H1 (cell line): ENCODE measurements at regions not wholly inside any gene's neighbourhood (a gene's known extent, or its start where the extent isn't known, plus 50 kb on each side); places are given as distances from the start of the nearest gene placed in this dataset.

Source experiments
- CTCF ChIA-PET: fragments of 300-600 bp; sonication (Branson Sonifier 250); formaldehyde crosslinking; loops from one replicate; lab custom pipeline; 2021; ENCODE audit not compliant: partially characterized antibody; lab: Charles Lee
- POLR2A ChIA-PET: fragments of 300-600 bp; sonication (Branson Sonifier 250); formaldehyde crosslinking; loops from one replicate; lab custom pipeline; 2021; ENCODE audit warnings: inconsistent platforms; ENCODE audit not compliant: partially characterized antibody; lab: Charles Lee
- DNase-seq, 2 experiments: peaks; one replicate each; pipeline versions ENCODE4 v3.0.0 to v3.0.0-alpha.2; 2010 to 2022; ENCODE audit warnings: low spot score in 2 of 2, low read depth in 1 of 2, mixed read lengths in 1 of 2
- FAIRE-seq: peaks from 2 replicates; lab custom pipeline; 2011; peaks lifted over from hg19 to GRCh38; lab: Jason Lieb, UNC
- H2AFZ ChIP-seq: 2 replicates; pipeline ENCODE4 v1.8.1; 2012; ENCODE audit warnings: low read length, inconsistent platforms
- H2AK5ac ChIP-seq: 2 replicates; pipeline ENCODE4 v1.6.1; 2013; ENCODE audit warnings: low read depth, low read length
- H2BK120ac ChIP-seq: replicated peaks from 2 replicates; pipeline ENCODE3; 2013; ENCODE audit warnings: low read depth, low read length, inconsistent platforms
- H2BK12ac ChIP-seq: 2 replicates; pipeline ENCODE4 v1.6.1; 2013; ENCODE audit warnings: low read depth, low read length
- H2BK15ac ChIP-seq: 2 replicates; pipeline ENCODE4 v1.6.1; 2013; ENCODE audit warnings: low read length
- H2BK20ac ChIP-seq: 2 replicates; pipeline ENCODE4 v1.6.1; 2013; ENCODE audit warnings: low read length
- H2BK5ac ChIP-seq: 2 replicates; pipeline ENCODE4 v1.6.1; 2013; ENCODE audit warnings: low read depth, low read length
- H3K14ac ChIP-seq: 2 replicates; pipeline ENCODE4 v1.6.1; 2013; ENCODE audit warnings: inconsistent platforms; ENCODE audit not compliant: insufficient read length
- H3K18ac ChIP-seq: 2 replicates; pipeline ENCODE4 v1.6.1; 2013; ENCODE audit warnings: low read length; ENCODE audit errors: extremely low read depth
- H3K23ac ChIP-seq: 2 replicates; pipeline ENCODE4 v1.6.1; 2013; ENCODE audit warnings: inconsistent platforms; ENCODE audit not compliant: insufficient read length
- H3K23me2 ChIP-seq: 2 replicates; pipeline ENCODE4 v1.6.1; 2013; ENCODE audit warnings: low read depth, low read length
- H3K27ac ChIP-seq: 2 replicates; pipeline ENCODE4 v1.6.1; 2011; ENCODE audit warnings: low read depth, low read length, inconsistent platforms
- H3K27me3 ChIP-seq, 4 experiments: replicated peaks in 1 of 4; 1 replicate in 1 of 4; 2 replicates in 3 of 4; pipeline versions ENCODE4 v1.6.1 to v1.8.1; 2011 to 2013; ENCODE audit warnings: low read length in 3 of 4, mild to moderate bottlenecking in 3 of 4, inconsistent platforms in 2 of 4, mixed read lengths in 2 of 4, moderate library complexity in 1 of 4; ENCODE audit not compliant: control insufficient read depth in 3 of 4, insufficient read depth in 3 of 4; ENCODE audit errors: extremely low read depth in 1 of 4
- H3K36me3 ChIP-seq, 4 experiments: 2 replicates each; pipeline versions ENCODE4 v1.6.1 to v1.8.1; 2011 to 2013; ENCODE audit warnings: mild to moderate bottlenecking in 4 of 4, low read length in 3 of 4, moderate library complexity in 2 of 4, control low read depth in 1 of 4, inconsistent platforms in 1 of 4; ENCODE audit not compliant: insufficient read depth in 4 of 4, control insufficient read depth in 2 of 4
- H3K4ac ChIP-seq: replicated peaks from 2 replicates; pipeline ENCODE3; 2013; ENCODE audit warnings: low read length, low read depth, mixed read lengths, inconsistent platforms; ENCODE audit not compliant: insufficient read length
- H3K4me1 ChIP-seq, 4 experiments: replicated peaks in 1 of 4; 1 replicate in 1 of 4; 2 replicates in 3 of 4; pipeline versions ENCODE4 v1.6.1 to v1.8.1; 2011 to 2013; ENCODE audit warnings: low read length in 3 of 4, inconsistent platforms in 2 of 4, mixed read lengths in 1 of 4; ENCODE audit not compliant: insufficient read depth in 4 of 4, control insufficient read depth in 3 of 4
- H3K4me2 ChIP-seq, 2 experiments: 2 replicates each; pipeline versions ENCODE4 v1.6.1 to v1.8.1; 2011 to 2013; ENCODE audit warnings: low read depth in 2 of 2, low read length in 2 of 2, control low read depth in 1 of 2, inconsistent platforms in 1 of 2, mild to moderate bottlenecking in 1 of 2; ENCODE audit not compliant: insufficient read depth in 1 of 2
- H3K4me3 ChIP-seq, 4 experiments: fragments of 200-600, 300-600 bp in 1 of 4; sonication (generic), shearing (Covaris generic), sonication (Bioruptor Twin) in 1 of 4; 2 replicates each; pipeline versions ENCODE4 v1.5.1 to v1.8.1; 2011 to 2016; ENCODE audit warnings: low read length in 4 of 4, low read depth in 3 of 4, control low read depth in 2 of 4, inconsistent platforms in 2 of 4, mild to moderate bottlenecking in 2 of 4, mixed read lengths in 1 of 4, moderate library complexity in 1 of 4; ENCODE audit not compliant: insufficient read depth in 2 of 4; ENCODE audit errors: extremely low read depth in 1 of 4
- H3K56ac ChIP-seq: replicated peaks from 2 replicates; pipeline ENCODE3; 2013; ENCODE audit warnings: low read depth, mild to moderate bottlenecking, mixed read lengths, low read length, inconsistent platforms; ENCODE audit not compliant: insufficient read length
- H3K79me1 ChIP-seq: 2 replicates; pipeline ENCODE4 v1.6.1; 2013; ENCODE audit warnings: low read depth, low read length, control low read depth
- H3K79me2 ChIP-seq, 2 experiments: 2 replicates each; pipeline versions ENCODE4 v1.6.1 to v1.8.1; 2012 to 2013; ENCODE audit warnings: low read length in 2 of 2, mild to moderate bottlenecking in 2 of 2, inconsistent platforms in 1 of 2; ENCODE audit not compliant: insufficient read depth in 2 of 2, control insufficient read depth in 1 of 2
- H3K9ac ChIP-seq, 4 experiments: replicated peaks in 1 of 4; 1 replicate in 1 of 4; 2 replicates in 3 of 4; pipeline versions ENCODE4 v1.6.1 to v1.8.1; 2011 to 2013; ENCODE audit warnings: low read depth in 3 of 4, low read length in 3 of 4, control low read depth in 2 of 4, mild to moderate bottlenecking in 2 of 4, moderate library complexity in 2 of 4, inconsistent platforms in 1 of 4; ENCODE audit errors: extremely low read depth in 1 of 4
- H3K9me3 ChIP-seq, 2 experiments: 2 replicates each; pipeline versions ENCODE4 v1.6.1 to v1.8.1; 2012 to 2013; ENCODE audit warnings: mild to moderate bottlenecking in 2 of 2, moderate library complexity in 2 of 2, control low read depth in 1 of 2, inconsistent platforms in 1 of 2, low read depth in 1 of 2, low read length in 1 of 2, mixed read lengths in 1 of 2; ENCODE audit not compliant: insufficient read depth in 2 of 2
- H4K20me1 ChIP-seq, 2 experiments: replicated peaks in 1 of 2; 2 replicates each; pipeline versions ENCODE3 to v1.8.1; 2011 to 2013; ENCODE audit warnings: inconsistent platforms in 2 of 2, low read length in 2 of 2, mild to moderate bottlenecking in 1 of 2; ENCODE audit not compliant: insufficient read depth in 2 of 2, control insufficient read depth in 1 of 2
- H4K5ac ChIP-seq: 2 replicates; pipeline ENCODE4 v1.6.1; 2013; ENCODE audit warnings: low read length, low read depth, mixed read lengths, inconsistent platforms; ENCODE audit not compliant: insufficient read length
- H4K8ac ChIP-seq: 2 replicates; pipeline ENCODE4 v1.8.0; 2013; ENCODE audit warnings: mild to moderate bottlenecking, moderate library complexity, low read length, inconsistent platforms; ENCODE audit not compliant: insufficient read depth; ENCODE audit errors: extremely low read depth
- H4K91ac ChIP-seq: replicated peaks from 2 replicates; pipeline ENCODE3; 2013; ENCODE audit warnings: low read length, mixed read lengths, inconsistent platforms; ENCODE audit not compliant: insufficient read length
- HDAC6 ChIP-seq: IDR thresholded peaks from one replicate; pipeline ENCODE4 v1.7.1; 2012; ENCODE audit warnings: low read depth, mild to moderate bottlenecking, inconsistent platforms, low read length, moderate library complexity
- KDM1A ChIP-seq: fragments of 200-600, 300-600 bp; sonication (generic); IDR thresholded peaks from 2 replicates; pipeline ENCODE4 v1.7.1; 2016; ENCODE audit warnings: mild to moderate bottlenecking, low read length, borderline replicate concordance
- PHF8 ChIP-seq: fragments of 200-600 bp; sonication (generic); conservative IDR thresholded peaks from 2 replicates; pipeline ENCODE4 v1.7.1; 2012; ENCODE audit warnings: low read depth, mild to moderate bottlenecking, inconsistent platforms, low read length, moderate library complexity
- RAD21 ChIP-seq, 2 experiments: IDR thresholded peaks in 1 of 2; conservative IDR thresholded peaks in 1 of 2; 2 replicates each; pipeline ENCODE4 v1.6.1; 2011; ENCODE audit warnings: low read depth in 2 of 2, low read length in 2 of 2, improper control_type of control experiment in 1 of 2, inconsistent platforms in 1 of 2, mild to moderate bottlenecking in 1 of 2, moderate library complexity in 1 of 2
- RNF2 ChIP-seq: fragments of 200-900, 300-1000 bp; sonication (generic); IDR thresholded peaks from 2 replicates; pipeline ENCODE4 v1.7.1; 2016; ENCODE audit warnings: borderline replicate concordance, low read depth, mild to moderate bottlenecking, antibody characterized with exemption, low read length; ENCODE audit not compliant: poor library complexity, severe bottlenecking; ENCODE audit errors: missing control alignments
- SP4 ChIP-seq: IDR thresholded peaks from 2 replicates; pipeline ENCODE4 v1.6.1; 2012; ENCODE audit warnings: low read length, inconsistent platforms
- SUZ12 ChIP-seq: fragments of 200-600 bp; sonication (generic); IDR thresholded peaks from 2 replicates; pipeline ENCODE4 v1.6.1; 2012; ENCODE audit warnings: mild to moderate bottlenecking, inconsistent platforms, low read length, moderate library complexity, mixed read lengths
- TAF1 ChIP-seq: IDR thresholded peaks from 2 replicates; pipeline ENCODE4 v1.6.1; 2011; ENCODE audit warnings: mild to moderate bottlenecking, low read depth, low read length
- TBP ChIP-seq: IDR thresholded peaks from 2 replicates; pipeline ENCODE4 v1.6.1; 2011; ENCODE audit warnings: low read depth, low read length, improper control_type of control experiment
- TCF12 ChIP-seq: IDR thresholded peaks from 2 replicates; pipeline ENCODE4 v1.6.1; 2011; ENCODE audit warnings: low read depth, mild to moderate bottlenecking, low read length
- TEAD4 ChIP-seq: IDR thresholded peaks from 2 replicates; pipeline ENCODE4 v1.6.1; 2012; ENCODE audit warnings: low read depth, low read length, inconsistent platforms, mixed read lengths
- WGBS, 2 experiments: shearing (Covaris generic) in 1 of 2; methylation state at CpG; one replicate each; pipeline versions ENCODE4 v1.1.6 to v1.1.7; 2013 to 2015; ENCODE audit warnings: low lambda C conversion rate in 2 of 2, mixed read lengths in 2 of 2, inconsistent platforms in 1 of 2, low coverage in 1 of 2, missing lambda C conversion rate in 1 of 2; ENCODE audit not compliant: insufficient replicate concordance in 2 of 2, insufficient coverage in 1 of 2, insufficient read length in 1 of 2; ENCODE audit errors: extremely low coverage in 1 of 2, missing lambda C conversion rate in 1 of 2; 5-methylcytosine and 5-hydroxymethylcytosine counted together
- TF ChIP-seq, protein P1 (sequence below), 3 experiments: IDR thresholded peaks; 1 replicate in 2 of 3; 2 replicates in 1 of 3; pipeline versions ENCODE4 v1.5.1 to v1.6.1; 2011; ENCODE audit warnings: low read length in 3 of 3, mild to moderate bottlenecking in 3 of 3, inconsistent platforms in 2 of 3, low read depth in 1 of 3, moderate library complexity in 1 of 3; ENCODE audit not compliant: insufficient read depth in 1 of 3; ENCODE audit errors: control extremely low read depth in 1 of 3

DNA sequence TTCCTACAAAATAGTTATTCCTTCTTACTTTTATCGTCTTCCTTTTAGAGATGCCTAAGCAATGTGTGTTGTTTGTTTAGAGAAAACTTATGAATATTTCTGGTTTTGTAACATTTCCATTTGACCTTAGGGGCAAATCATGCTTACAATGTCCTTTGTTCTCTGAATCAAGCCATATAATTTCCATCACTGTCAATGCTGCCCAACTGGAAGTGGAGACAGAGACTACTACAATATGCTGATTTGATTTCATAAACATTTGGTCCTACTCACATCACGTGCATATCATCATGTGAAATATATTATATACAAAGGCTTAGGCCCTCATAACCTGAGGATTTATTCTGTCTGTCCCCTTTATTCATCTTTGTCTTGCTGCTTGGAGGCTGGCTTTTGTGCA, 183.2 kb upstream of the CD180 start:
- H3K56ac ChIP-seq = no peak overlapping the region
- H3K4me1 ChIP-seq = no peaks in the 10 kb centered on the region
- no peak overlapping the region for H2BK12ac ChIP-seq
- H3K23ac ChIP-seq = no peak overlapping the region
- no peaks in the 10 kb centered on the region for H3K79me2 ChIP-seq
- H2BK5ac ChIP-seq = no peak overlapping the region
- no peak overlapping the region for H2BK120ac ChIP-seq
- no peaks in the 10 kb centered on the region for H4K20me1 ChIP-seq
- DNase-seq = no peak
- ChIA-PET POLR2A (no interaction called here), CTCF (interaction anchor here (0.7 to 1.4 kb wide), 2 partner anchors 12 to 134 kb away, joined by 3 to 4 read pairs; no protein-coding TSS in a partner anchor)
- H3K14ac ChIP-seq = no peak overlapping the region
- 81% methylated on average over 2 of the region's 2 CpGs; no CpG with 5 or more reads in 1 of the 2 experiments for WGBS, 2 experiments
- H4K91ac ChIP-seq = no peak overlapping the region
- no peak overlapping the region for H3K4me2 ChIP-seq
- no peak overlapping the region for H2BK15ac ChIP-seq
- no peak overlapping the region for H2AK5ac ChIP-seq
- H3K18ac ChIP-seq = no peak overlapping the region
- FAIRE-seq = no peak
- no peak overlapping the region for H2AFZ ChIP-seq
- H2BK20ac ChIP-seq = no peak overlapping the region
- H4K8ac ChIP-seq = no peak overlapping the region
- no peak overlapping the region for H3K9ac ChIP-seq
- H3K27me3 ChIP-seq = no peaks in the 10 kb centered on the region
- H3K9me3 ChIP-seq = no peaks in the 10 kb centered on the region
- H3K27ac ChIP-seq = no peak overlapping the region
- no peaks in the 10 kb centered on the region for H3K36me3 ChIP-seq
- H3K4ac ChIP-seq = no peak overlapping the region
- no peak overlapping the region for H4K5ac ChIP-seq
- no peak overlapping the region for H3K4me3 ChIP-seq
- no peaks in the 10 kb centered on the region; the same call in 1 of the 2 replicates for H3K23me2 ChIP-seq
- no peaks in the 10 kb centered on the region for H3K79me1 ChIP-seq
- TF ChIP-seq PHF8 (no peak), TBP (no peak), RNF2 (no peak), RAD21 (IDR thresholded peaks at IDR 0.05 in 1 of 2, conservative IDR thresholded peaks at IDR 0.05 in 1 of 2; ENCODE audit: low read depth in 2 of 2, low read length in 2 of 2) (no peak), SP4 (no peak), TAF1 (no peak), HDAC6 (no peak), TCF12 (no peak), KDM1A (no peak), SUZ12 (no peak), TEAD4 (no peak)
- TF ChIP-seq, protein P1, sequence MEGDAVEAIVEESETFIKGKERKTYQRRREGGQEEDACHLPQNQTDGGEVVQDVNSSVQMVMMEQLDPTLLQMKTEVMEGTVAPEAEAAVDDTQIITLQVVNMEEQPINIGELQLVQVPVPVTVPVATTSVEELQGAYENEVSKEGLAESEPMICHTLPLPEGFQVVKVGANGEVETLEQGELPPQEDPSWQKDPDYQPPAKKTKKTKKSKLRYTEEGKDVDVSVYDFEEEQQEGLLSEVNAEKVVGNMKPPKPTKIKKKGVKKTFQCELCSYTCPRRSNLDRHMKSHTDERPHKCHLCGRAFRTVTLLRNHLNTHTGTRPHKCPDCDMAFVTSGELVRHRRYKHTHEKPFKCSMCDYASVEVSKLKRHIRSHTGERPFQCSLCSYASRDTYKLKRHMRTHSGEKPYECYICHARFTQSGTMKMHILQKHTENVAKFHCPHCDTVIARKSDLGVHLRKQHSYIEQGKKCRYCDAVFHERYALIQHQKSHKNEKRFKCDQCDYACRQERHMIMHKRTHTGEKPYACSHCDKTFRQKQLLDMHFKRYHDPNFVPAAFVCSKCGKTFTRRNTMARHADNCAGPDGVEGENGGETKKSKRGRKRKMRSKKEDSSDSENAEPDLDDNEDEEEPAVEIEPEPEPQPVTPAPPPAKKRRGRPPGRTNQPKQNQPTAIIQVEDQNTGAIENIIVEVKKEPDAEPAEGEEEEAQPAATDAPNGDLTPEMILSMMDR (IDR thresholded peaks at IDR 0.05; ENCODE audit: control extremely low read depth in 1 of 3, insufficient read depth in 1 of 3, low read depth in 1 of 3, low read length in 3 of 3) = no peak
